NCI-H1694 treated with DMSO at 0.1 percent for 48 hours (cell line): ENCODE measurements at regions not wholly inside any gene's neighbourhood (a gene's known extent, or its start where the extent isn't known, plus 50 kb on each side); places are given as distances from the start of the nearest gene placed in this dataset.
A peak's percentile ranks its signal among the peaks of the same experiment; 100 is the strongest.

Experiments
- DNase-seq: peaks from one replicate; lab custom pipeline; 2025; lab: John Stamatoyannopoulos, UW

DNA sequence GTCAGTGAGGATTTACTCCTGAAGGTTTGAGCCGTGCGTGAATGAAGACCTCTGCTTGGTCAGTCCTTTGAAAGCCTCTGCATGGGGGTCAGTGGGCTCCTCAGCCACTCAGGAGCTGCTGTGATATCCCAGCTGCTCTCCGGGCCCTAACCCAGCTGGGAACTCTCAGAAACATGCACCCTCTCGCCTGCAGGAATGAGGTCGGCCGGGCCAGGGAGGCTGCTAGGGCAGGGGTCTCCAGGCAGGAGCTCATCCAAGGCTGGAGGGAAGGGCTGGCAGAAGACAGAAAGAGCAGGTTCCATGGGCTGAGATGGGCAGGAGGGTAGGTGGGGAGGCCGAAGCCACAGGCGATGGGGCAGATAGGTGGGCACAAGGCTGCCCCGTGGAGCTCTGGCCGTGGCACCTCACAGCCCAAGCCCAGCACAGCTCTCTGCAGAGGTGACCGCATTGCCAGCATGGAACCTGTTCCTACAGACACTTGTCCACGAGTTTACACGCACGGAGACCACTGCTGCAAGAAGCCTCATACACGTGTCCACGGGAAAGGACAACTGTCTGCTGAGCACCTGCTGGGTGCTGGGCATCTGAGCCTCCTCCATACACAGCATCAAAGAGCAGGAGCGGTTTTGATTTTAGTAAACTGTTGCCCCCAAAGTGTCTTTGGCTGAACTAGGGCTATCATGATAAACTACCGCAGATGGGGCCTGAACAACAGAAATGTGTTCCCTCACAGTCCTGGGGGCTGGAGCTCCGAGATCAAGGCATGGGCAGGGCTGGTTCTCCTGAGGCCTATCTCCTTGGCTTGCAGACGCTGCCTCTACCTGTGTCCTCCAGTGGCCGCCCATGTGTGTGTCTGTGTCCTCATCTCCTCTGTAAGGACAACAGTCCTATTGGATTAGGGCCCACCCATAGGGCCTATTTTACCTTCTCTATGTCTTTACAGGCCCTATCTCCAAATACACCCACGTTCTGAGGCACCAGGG lies 85.2 kb upstream of the ADAMTS2 start:
- no peak for DNase-seq

DNA sequence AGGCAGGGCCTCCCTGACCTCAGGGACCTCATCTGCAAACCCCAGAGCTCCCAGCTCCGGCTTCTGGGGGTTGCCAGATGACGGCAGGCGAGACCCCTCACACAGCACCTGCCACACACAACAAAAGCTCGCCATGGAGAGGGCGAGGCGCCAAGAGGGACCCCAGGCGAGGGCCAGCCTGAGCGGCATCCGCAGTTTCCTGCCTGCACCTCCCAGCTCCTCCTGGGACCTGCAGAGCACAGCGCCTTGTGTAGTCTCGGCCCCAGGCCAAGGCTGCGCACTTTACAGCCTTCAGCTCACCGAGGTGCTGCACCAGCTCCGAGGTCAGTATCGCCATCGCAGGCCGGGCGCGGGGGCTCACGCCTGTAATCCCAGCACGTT lies 82.4 kb upstream of the ADAMTS2 start:
- no peak for DNase-seq

DNA sequence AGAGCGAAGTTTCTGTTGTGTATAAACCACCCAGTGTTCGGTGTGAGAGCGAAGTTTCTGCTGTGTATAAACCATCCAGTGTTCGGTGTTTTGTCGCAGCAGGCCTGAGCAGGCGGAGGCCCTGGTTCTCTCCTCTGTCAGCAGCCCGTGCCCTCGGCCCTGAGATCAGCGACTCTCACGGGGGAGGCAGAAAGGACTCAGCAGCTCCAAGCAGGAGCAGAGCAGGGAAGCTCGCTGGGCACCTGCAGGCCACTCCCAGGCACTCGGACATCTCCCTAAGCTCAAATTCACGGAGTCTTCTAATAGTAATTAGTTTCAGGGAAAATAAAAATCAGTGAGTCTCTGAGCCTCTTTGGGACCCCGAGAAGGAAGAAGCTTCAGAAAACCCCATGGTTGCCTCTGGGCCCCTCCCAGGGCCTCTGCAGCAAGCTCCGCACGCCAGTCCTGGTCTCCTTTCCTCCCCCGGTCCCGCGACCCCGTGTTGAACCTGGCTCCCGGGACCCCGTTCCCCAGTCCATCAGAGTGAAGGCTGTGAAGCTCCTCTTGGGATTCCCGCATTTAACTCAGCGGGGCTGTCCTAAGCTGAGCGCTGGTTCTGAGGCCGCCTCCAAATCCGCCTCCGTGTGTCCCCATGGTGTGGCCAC lies 81.9 kb upstream of the ADAMTS2 start:
- no peak for DNase-seq

DNA sequence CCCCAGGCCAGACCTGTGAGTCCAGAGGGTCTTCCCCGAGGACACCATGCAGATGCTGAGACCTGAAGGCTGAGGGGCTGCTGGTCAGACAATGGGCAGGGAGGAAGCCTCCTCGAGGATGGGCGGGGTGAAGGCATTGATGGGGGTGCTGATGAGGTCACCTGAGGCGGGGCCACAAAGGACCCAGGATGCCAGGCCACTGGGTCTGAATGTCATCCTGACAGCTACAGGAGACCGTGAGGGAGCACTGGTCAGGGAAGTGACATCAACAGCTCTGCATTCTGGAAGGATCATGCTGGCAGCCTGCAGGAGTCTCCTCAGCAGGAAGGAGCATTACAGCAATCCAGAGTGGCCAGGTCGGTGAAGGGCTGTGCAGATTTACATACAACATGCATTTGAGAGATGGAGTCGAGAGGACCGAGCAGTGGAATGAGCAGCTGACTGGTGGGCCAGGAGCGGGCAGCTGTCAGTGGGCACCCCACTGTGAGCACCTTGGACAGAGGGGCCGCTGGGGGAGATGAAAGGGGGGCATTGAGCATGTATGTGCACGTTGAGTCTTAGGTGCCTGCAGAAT lies 77.7 kb upstream of the ADAMTS2 start:
- DNase-seq, result no peak

DNA sequence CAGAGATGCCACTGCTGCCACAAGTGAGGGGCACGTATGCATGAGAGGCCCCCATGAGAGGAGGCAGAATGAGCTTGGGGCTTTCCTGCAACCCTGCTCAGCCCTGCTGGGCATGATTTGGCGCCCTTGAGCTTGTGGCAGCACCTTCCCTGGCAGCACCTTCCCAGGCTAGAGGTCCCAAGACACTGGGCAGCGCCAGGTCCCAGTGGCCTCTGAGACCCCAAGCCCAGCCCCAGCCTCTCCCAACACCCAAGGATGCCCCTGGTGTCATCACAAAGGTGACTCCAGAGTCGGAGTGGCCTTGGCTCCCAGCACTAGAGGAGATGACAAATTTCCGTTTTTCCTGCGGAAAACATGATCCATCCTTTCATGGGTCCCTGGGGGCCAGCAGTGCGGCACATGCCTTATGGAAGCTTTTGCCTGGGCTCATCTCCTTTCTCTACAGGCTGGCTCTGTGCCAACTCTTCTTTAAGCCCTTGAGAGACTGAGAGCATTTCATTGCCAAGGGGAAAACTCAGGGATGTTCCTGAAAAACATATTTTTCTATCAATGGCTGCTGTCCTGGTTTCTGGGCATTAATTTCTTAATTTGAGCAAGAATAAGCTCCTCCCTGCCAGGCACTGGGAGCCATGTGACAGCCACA lies 77.1 kb upstream of the ADAMTS2 start:
- peak; percentile 64 for DNase-seq

DNA sequence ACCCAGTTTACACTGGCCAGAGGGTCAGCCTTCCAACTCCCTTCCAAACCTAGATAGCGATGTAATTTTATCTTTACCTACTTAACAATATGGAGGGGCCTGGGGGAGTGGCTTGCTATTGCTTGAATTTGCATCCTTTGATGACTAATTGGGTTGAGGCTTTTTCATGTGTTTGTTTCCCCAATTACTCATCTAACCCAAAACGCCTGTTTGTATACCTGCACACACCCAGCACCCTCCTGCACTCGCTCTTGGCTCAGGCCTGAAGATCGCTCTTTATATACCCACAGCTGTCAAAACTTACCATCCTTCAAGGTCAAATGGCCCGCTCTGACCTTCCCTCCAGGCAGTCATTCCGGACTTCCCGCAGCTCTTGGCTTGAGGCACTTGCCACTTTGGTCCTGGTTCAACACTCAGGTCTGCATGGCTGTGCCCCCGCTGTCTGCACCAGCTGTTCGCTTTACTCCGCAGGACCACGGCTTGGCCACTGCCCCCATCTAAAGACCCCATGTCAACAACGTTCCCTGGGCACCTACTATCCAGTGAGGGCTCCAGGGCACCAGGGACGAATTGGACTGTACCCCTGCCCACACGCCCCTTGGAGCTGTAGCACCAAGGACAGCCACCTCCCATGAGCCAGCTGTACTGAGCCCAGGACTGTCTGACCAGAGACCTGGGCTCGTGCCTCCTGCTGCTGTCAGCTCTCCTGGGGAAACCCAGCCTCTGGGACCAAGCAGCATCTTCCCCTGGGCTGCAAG lies 76.1 kb upstream of the ADAMTS2 start:
- no peak for DNase-seq

GRCh38 chr5:179420476-179420875 lies 75.2 kb upstream of the ADAMTS2 start:
- DNase-seq, result no peak

- DNase-seq, result no peak
Measured at GRCh38 chr5:179418972-179419371, 73.7 kb upstream of the ADAMTS2 start.

DNA sequence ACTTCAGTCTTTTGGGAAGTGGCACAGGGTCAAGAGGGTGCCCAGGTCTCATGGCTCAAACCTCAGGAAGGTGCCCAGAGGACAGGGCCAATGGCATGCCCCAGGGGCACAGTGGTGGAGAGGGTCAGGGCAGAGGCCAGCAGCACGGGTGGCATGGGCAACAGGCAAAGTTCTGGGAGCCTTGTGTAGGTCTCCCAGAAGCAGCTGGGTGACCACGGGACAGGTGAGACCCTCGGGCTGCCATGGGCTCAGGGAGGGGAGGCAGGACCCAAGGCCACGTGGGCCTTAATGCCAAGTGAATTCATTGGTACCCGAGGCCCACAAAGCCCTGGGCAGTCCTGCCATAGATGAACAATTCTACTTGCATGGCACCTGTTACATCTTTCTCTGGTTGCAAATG lies 72.4 kb upstream of the ADAMTS2 start:
- DNase-seq, result no peak

DNA sequence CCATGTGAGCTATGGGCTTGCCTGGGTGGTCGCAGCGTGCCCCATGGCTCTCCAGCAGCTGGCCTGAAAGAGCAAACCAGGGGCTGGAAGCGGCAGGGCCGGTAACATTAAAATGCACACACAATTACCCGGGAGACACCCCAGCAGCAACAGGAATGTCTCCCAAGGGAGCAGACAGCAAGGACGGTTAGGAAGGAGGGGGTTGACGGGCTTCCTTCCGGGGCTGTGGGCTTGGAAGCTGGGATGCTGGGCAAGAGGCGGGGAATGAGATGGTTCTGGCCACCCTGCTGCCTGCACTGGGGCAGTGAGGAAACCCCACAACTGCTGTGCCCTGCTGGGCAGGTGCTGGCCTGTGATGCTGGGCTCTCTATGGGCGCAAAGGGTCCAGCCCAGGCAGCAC lies 71.8 kb upstream of the ADAMTS2 start:
- no peak for DNase-seq

DNA sequence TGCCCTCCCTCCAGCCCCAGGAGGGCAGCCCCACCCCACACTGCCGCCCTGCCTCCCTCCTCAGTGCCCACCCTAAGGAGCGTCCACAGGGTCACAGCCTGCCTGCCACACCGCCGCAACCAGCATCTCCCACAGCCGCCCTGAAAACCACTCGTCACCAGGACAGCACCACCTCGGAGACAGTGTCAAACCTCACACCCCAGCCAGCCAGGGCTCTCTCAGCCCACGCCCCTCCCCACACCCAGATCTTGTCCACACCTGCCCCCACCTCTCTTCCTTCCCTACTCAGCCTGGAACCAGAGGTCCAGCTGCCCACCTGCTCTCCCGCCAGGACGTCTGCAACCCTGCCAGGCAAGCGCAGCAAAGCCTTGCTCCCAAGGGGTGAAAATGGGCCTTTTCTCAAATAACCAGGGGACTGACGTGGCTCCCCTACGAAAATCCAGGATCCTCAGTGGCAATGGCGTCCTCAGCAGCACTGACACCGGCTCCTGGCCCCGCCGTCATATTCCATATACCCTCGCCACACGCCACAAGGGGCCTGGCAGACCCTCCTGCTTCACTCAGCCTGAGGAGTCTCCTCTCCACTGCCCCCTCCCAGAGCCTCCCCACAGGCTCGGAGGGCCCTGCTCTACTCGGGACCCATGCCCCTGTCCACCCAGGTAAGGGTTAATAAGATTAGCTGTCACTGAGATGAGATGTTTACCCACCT lies 71.0 kb upstream of the ADAMTS2 start:
- no peak for DNase-seq

- no peak for DNase-seq
Measured at GRCh38 chr5:179415291-179416060, 70.2 kb upstream of the ADAMTS2 start.

DNA sequence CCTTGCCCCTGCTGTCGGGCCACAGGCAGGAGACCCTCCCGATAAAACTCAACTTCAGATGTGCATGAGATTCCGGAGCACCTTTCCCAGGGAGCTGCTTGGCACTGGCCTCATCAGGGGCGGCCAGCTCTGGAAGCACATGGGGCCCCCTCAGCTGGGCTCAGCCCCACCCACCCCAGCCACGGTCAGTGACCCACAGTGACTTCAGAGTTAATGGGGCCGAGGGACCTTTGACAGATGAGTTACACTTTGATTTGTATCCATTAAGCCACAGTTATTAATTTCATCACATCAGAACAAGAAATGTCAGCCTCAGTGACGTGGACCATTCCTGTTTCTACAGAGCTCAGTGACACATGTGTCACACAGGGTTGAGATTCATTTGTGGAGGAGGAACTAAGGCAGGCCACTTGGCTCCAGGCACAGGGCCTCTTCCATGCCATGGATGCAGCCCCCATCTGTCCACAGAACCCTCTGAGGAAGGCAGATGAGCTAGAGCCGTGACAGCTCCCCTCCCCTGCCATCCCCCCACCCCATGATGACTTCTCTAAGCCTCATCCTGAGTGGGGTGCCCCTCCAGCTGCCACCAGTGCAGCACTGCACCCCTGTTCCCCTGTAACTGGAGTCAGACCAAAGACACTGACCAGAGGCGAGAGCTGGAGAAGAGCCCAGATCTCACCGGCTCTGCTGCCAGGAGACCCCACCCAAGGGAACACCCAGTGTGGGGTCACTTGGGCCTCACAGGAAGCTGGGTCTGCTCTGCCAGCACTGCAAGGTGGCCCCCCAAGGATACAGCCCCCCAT lies 69.4 kb upstream of the ADAMTS2 start:
- no peak for DNase-seq

DNA sequence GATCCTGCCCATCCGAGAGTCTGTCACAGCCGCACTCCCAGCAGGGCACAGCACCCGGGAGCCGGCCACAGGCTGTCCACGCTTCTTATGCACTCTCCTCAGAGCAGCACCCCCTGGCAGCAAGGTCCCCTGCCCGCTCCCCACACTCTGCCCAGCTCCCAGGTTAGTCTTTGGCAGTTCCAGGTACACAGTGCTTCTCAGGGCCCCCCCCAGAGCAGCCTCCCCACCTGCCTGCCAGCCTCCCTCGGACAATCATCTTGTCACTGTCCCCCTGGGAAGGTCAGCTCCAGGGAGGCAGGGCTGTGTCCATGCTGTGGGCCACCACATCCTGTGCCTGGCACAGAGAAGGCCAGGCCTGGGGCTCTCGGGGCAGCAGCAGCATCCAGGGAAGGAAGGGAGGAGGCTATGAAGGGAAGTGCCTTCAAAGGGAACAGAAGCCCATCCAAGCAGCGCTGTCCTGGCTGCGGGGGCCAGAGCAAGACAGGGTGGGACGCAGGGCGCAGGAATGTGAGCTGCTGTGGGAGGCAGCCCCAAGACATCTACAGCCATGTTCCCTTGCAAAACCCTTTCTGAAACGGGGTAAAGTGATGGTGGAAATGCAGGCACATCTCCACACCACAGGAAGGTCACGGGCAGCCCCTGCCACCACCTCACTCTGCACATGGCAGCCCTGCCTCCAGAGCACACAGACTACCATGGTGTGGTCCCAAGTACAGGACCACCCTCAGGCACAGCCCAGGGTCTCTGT lies 68.6 kb upstream of the ADAMTS2 start:
- no peak for DNase-seq

DNA sequence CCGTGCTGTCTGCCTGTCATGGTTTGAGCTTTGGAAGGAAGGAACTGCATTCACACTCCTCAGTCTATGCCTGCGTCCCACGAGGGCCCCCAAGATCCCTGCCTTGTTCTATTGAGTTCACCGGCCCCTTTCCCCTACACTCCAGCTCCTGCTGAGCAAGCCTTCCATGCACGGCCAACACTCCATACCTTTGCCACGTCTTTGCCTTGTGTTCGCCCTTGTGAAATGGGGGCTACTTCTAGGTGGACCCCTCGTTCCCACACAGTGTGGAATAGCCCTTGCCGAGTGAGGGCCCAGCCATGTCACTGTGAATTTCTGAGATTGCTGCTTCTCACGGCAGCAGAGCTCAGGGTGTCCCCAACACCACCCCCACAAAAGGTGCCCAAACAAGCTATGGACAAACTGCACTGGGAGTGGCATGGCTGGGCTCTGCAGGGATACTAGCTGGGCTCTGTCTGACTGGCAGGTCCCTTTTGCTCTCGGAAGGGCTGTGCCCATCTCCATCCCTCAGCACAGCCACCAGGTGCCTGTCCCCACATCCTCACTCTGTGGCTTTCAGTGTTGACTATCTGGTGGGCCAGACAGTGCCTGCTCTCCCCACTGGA lies 67.9 kb upstream of the ADAMTS2 start:
- DNase-seq, result no peak

DNA sequence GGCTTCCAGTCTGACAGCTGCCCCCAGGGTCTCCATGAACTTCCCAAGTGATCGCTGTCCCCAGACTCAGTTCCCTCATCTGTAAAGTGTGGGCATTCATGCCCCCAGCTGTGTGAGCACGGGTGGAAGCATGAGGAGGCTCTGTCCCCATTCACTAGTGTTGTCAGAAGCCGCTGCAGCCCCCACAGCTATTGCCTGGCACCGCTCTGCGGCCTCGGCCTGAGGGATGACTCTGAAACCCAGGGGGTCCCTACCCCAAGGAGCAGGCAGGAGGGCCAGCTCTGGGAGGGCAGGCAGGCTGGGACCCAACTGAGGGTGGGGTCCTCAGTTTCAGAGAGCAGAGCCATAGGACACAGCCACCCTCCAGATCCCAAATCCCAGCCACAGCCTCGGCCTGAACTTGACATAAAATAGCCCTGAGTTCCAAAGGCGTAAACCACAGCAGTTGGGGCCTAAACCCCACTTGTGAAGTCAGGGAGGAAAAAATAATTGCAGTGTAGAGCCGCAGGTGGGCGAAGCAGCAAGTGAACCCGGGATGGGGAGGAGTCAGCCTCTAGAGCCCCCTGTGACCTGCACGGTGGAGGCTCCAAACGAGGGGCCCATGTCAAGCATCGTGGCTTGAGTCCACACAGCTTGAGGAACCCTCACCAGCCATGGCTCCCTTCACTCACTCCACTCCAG lies 66.0 kb upstream of the ADAMTS2 start:
- no peak for DNase-seq

DNA sequence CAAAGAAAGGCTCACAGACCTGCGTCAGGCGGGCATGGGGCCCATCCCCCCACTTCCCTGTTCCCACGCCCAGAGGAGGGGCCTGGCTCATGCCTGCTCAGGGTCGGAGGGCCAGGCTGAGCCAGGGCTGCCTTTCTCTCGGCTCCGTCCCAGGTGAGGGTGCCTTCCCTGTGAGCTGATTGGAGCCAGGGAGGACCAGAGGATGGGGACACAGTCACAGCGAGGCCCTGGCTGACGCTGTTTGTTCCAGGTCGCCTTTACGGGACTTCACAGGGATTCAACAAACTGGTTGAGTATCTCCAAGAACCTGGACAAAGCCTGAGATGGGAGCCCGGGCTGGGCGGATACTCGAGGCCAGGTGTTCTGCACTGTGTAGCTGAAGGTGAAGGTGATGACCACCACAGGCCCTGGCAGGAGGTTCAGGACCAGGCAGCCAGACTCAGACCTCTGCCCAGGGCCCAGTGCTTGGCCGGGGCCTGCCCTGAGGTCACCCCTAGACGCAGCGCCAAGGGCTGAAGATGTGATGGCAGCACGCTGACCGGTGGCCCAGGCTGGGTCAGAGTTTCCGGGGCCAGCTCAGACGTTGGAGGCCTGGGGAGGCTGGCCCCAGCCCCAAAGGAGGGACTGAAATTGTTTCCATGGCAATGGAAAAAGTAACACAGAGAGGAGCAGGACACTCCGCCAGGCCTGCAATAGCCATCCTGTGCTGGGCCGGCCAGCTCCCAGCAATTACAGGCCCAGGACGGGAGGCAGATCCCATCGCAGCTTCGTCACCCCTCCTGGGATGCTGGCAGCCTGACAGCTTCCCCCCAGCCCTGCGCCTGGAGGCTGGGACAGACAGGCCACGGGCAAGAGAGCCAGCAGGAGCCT lies 65.3 kb upstream of the ADAMTS2 start:
- DNase-seq, result no peak
